D721Med (cell line): ENCODE measurements at regions not wholly inside any gene's neighbourhood (a gene's known extent, or its start where the extent isn't known, plus 50 kb on each side); places are given as distances from the start of the nearest gene placed in this dataset.

Experiments
- DNase-seq: peaks from one replicate; pipeline ENCODE4 v3.0.0; 2011; ENCODE audit warnings: low spot score; ENCODE audit not compliant: insufficient read length
- FAIRE-seq: peaks from 2 replicates; lab custom pipeline; 2011; peaks lifted over from hg19 to GRCh38; lab: Jason Lieb, UNC
- CTCF ChIP-seq: IDR thresholded peaks from 2 replicates; pipeline ENCODE4 v1.5.1; 2012; ENCODE audit warnings: mild to moderate bottlenecking, control low read depth; ENCODE audit not compliant: insufficient read depth; ENCODE audit errors: missing control alignments

GRCh38 chr18:25817546-25818237 lies 272.7 kb downstream of the SS18 start:
- no peak for FAIRE-seq
- no peak for TF ChIP-seq CTCF
- no peak for DNase-seq

- no peak for FAIRE-seq
- no peak for DNase-seq
- TF ChIP-seq CTCF: no peak
These were observed 274.8 kb downstream of the SS18 start for GRCh38 chr18:25815659-25816058.

- DNase-seq (no peak), FAIRE-seq (no peak)
- no peak for TF ChIP-seq CTCF
These were observed 275.5 kb downstream of the SS18 start for GRCh38 chr18:25814841-25815458.

GRCh38 chr18:25813110-25813509 lies 277.3 kb downstream of the SS18 start:
- DNase-seq (no peak), FAIRE-seq (no peak)
- TF ChIP-seq CTCF: no peak

GRCh38 chr18:25810736-25811135 lies 279.7 kb downstream of the SS18 start:
- FAIRE-seq (no peak), DNase-seq (no peak)
- no peak for TF ChIP-seq CTCF

- DNase-seq: no peak
- FAIRE-seq: no peak
- TF ChIP-seq CTCF: no peak
These were observed 284.5 kb downstream of the SS18 start for GRCh38 chr18:25805939-25806338.

- DNase-seq: no peak
- no peak for FAIRE-seq
- TF ChIP-seq CTCF: no peak
These were observed 285.1 kb downstream of the SS18 start for GRCh38 chr18:25805323-25805722.
